ENCODE measurements at regions not wholly inside any gene's neighbourhood (a gene's known extent, or its start where the extent isn't known, plus 50 kb on each side); places are given as distances from the start of the nearest gene placed in this dataset.

DNA sequence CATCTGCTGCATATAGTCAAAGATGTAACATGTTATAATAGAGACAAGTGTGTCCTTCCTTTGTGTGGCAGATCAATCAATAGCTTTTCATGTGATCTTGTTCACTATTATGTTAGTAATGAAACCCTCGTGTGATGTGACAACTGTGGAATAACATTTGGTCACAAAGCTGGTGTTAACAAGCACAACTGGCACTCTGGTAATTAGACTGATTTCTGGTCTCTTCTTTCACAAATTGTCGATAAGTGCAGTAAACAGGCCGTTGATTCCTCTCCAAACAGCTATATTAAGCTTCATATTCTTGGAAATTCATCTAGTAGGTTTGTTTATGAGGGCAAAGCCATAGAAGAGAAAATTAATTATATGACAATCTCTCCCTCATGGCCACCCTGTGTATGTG lies 616.7 kb upstream of the PTBP2 start:
- Histone ChIP-seq H3K36me3 (ENCODE audit: control insufficient read depth in 2 of 4, insufficient read depth in 4 of 4, low read length in 3 of 4) (no peaks in the 10 kb centered on the region; a peak in 1 of 8 replicates), H3K4me1 (replicated peaks in 1 of 4; ENCODE audit: control insufficient read depth in 3 of 4, insufficient read depth in 4 of 4, low read length in 3 of 4) (peaks cover 0 to 5% (median 1%) of the 10 kb centered on the region in 4 experiments; a peak in 3 of 7 replicates), H3K79me2 (ENCODE audit: control insufficient read depth in 1 of 2, insufficient read depth in 2 of 2, low read length in 2 of 2) (no peaks in the 10 kb centered on the region), H2AFZ (ENCODE audit: low read length) (no peak overlapping the region), H2BK20ac (ENCODE audit: low read length) (no peak overlapping the region), H3K27ac (ENCODE audit: low read depth, low read length) (no peak overlapping the region), H3K18ac (ENCODE audit: extremely low read depth, low read length) (no peak overlapping the region), H2BK15ac (ENCODE audit: low read length) (no peak overlapping the region), H3K79me1 (ENCODE audit: low read depth, low read length) (no peaks in the 10 kb centered on the region), H3K4ac (replicated peaks; ENCODE audit: insufficient read length, low read depth, low read length) (no peak overlapping the region), H3K9me3 (ENCODE audit: insufficient read depth in 2 of 2, low read depth in 1 of 2, low read length in 1 of 2) (no peaks in the 10 kb centered on the region), H4K91ac (replicated peaks; ENCODE audit: insufficient read length, low read length) (no peak overlapping the region), H2BK12ac (ENCODE audit: low read depth, low read length) (no peak overlapping the region), H3K4me3 (ENCODE audit: extremely low read depth in 1 of 4, insufficient read depth in 2 of 4, low read depth in 3 of 4, low read length in 4 of 4) (no peak overlapping the region), H3K23ac (ENCODE audit: insufficient read length) (no peak overlapping the region), H3K56ac (replicated peaks; ENCODE audit: insufficient read length, low read depth, low read length) (no peak overlapping the region), H4K20me1 (replicated peaks in 1 of 2; ENCODE audit: control insufficient read depth in 1 of 2, insufficient read depth in 2 of 2, low read length in 2 of 2) (no peaks in the 10 kb centered on the region), H4K8ac (ENCODE audit: extremely low read depth, insufficient read depth, low read length) (no peak overlapping the region), H2BK5ac (ENCODE audit: low read depth, low read length) (no peak overlapping the region), H3K27me3 (replicated peaks in 1 of 4; ENCODE audit: control insufficient read depth in 3 of 4, extremely low read depth in 1 of 4, insufficient read depth in 3 of 4, low read length in 3 of 4) (no peaks in the 10 kb centered on the region; a peak in 1 of 7 replicates), H3K23me2 (ENCODE audit: low read depth, low read length) (no peaks in the 10 kb centered on the region), H4K5ac (ENCODE audit: insufficient read length, low read depth, low read length) (no peak overlapping the region), H2BK120ac (replicated peaks; ENCODE audit: low read depth, low read length) (no peak overlapping the region), H3K4me2 (ENCODE audit: insufficient read depth in 1 of 2, low read depth in 2 of 2, low read length in 2 of 2) (no peak overlapping the region), H2AK5ac (ENCODE audit: low read depth, low read length) (no peak overlapping the region), H3K14ac (ENCODE audit: insufficient read length) (no peak overlapping the region), H3K9ac (replicated peaks in 1 of 4; ENCODE audit: extremely low read depth in 1 of 4, low read depth in 3 of 4, low read length in 3 of 4) (no peak overlapping the region)
- TF ChIP-seq GTF2F1 (IDR thresholded peaks at IDR 0.05; ENCODE audit: borderline replicate concordance, low read depth, low read length) (no peak), RAD21 (IDR thresholded peaks at IDR 0.05 in 1 of 2, conservative IDR thresholded peaks at IDR 0.05 in 1 of 2; ENCODE audit: low read depth in 2 of 2, low read length in 2 of 2) (no peak), KDM5A (IDR thresholded peaks at IDR 0.05; ENCODE audit: low read length) (no peak), GABPA (IDR thresholded peaks at IDR 0.05; ENCODE audit: borderline replicate concordance, insufficient read depth, low read length) (no peak), BRCA1 (IDR thresholded peaks at IDR 0.05; ENCODE audit: low read depth, low read length) (no peak), SUZ12 (IDR thresholded peaks at IDR 0.05; ENCODE audit: low read length) (no peak), SIRT6 (IDR thresholded peaks at IDR 0.05; ENCODE audit: low read length) (no peak), SIN3A (conservative IDR thresholded peaks at IDR 0.05 in 1 of 2, IDR thresholded peaks at IDR 0.05 in 1 of 2; ENCODE audit: low read depth in 1 of 2, low read length in 2 of 2) (no peak), PHF8 (conservative IDR thresholded peaks at IDR 0.05; ENCODE audit: low read depth, low read length) (no peak), CTBP2 (IDR thresholded peaks at IDR 0.05; ENCODE audit: borderline replicate concordance, insufficient read depth, insufficient read length, low read length) (no peak), JUN (IDR thresholded peaks at IDR 0.05; ENCODE audit: low read depth, low read length) (no peak)
- WGBS, 2 experiments (ENCODE audit: extremely low coverage in 1 of 2, insufficient coverage in 1 of 2, insufficient read length in 1 of 2, insufficient replicate concordance in 2 of 2, low coverage in 1 of 2, low lambda C conversion rate in 2 of 2, missing lambda C conversion rate in 1 of 2): 85% methylated on average over 3 of the region's 3 CpGs; no CpG with 5 or more reads in 1 of the 2 experiments
- POLR2A ChIA-PET (ENCODE audit: partially characterized antibody): no interaction called here
- DNase-seq (ENCODE audit: low read depth in 1 of 2, low spot score in 2 of 2) (no peak), FAIRE-seq (no peak)
- CTCF ChIA-PET (ENCODE audit: partially characterized antibody): no interaction called here

All from H1 (cell line).